NCI-H187 (cell line): ENCODE measurements at regions not wholly inside any gene's neighbourhood (a gene's known extent, or its start where the extent isn't known, plus 50 kb on each side); places are given as distances from the start of the nearest gene placed in this dataset.
"Not testable (repeated sequence)": the region's sequence is repeated elsewhere in the genome, so short reads cannot be mapped to it uniquely, and the experiment has no call there.

Experiments
- DNase-seq, 2 experiments: peaks; one replicate each; lab custom pipeline; 2025; lab: John Stamatoyannopoulos, UW

DNA sequence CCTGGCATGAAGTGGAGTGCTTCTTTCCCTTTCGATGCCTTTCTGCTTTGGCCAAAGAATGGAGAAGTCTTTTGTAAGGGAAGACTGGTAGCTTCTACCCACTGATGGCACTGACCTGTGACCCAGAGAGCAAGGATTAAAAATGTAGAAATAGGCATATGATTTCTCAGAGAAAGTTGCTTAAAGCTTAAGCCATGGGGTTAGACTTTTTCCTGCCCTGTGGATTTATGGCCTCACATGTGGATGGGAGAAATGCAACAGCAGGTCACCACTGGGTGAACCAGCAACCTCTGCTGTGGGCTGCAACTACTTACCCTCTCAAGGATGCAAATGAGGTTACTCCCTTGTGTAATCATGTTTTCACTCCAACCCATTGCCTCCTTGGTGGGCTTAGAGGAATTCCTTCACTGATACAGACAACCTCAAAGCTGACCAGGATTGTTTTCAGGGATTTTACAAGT lies 86.7 kb upstream of the CDC42EP3 start:
- not testable (repeated sequence) for DNase-seq

DNA sequence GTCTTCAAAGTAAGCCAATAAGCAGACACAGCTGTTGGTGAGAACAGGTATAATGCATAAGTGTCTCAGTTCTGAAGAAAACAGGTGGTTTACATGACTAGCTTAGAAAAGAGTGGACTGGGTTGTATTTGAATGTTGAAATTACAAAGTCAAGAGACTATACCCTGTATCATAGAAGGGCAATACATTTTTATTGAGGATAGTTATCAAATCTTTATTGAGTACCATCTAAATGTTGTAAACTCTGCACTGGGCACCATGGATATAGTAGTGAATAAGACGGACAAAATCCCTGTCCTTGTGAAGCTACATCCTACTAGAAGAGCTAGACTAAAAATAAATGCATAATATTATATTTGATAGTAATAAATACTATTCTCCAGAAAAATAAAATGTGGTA lies 88.5 kb upstream of the CDC42EP3 start:
- not testable (repeated sequence) for DNase-seq

DNA sequence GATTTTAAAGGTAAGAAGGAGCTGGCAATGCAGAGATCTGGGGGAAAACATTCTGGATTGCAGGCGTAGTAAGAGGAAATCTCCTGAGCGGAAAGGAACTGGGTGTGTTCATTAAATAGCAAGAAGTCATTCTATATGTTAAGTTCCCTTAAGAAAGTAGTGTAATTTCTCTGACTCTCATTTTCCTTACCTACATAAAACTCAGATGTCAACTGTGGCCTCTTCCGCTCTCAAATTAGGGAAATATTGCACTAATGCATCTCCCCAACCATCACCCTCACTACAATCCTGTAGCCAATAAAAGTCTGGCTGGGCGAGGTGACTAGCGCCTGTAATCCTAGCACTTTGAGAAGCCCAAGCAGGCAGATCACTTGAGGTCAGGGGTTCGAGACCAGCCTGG lies 89.0 kb upstream of the CDC42EP3 start:
- DNase-seq, result no peak

DNA sequence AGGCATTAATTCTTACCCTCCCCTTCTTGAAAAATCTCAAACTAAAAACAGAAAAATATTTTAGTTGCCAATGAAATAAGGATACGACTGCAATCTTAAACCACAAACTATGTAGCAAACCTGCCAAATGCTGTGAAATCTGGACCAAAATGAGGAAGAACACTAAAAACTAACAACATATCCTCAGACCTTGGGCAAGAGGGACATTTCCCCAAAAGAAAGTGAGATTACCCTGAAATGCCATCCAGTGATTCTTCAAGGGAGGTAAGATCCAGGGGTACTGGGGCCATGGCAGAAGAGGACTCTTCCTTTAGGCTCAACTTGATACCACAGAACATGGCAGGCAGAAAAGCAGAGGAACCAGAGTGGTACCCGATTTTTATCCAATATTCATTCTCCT lies 90.8 kb upstream of the CDC42EP3 start:
- DNase-seq, result not testable (repeated sequence)

DNA sequence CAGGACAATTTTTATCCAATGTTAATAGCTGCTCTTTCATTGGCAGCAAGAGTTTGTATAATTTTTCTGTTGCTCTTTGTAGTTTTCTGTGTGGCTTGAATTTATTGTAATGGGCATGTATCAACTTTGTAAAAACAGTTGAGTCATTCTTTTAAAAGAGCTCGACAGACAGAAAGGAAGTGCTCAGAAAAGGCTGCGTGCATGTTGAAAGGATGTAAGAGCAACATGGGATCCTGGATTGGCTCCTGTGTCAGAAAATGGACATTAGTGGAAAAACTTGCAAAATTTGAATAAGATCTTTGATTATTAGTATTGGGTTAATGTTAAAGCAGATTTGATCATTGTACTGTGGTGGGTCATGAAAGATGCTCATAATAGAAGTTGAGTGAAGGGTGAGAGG lies 93.3 kb upstream of the CDC42EP3 start:
- DNase-seq, result no peak

DNA sequence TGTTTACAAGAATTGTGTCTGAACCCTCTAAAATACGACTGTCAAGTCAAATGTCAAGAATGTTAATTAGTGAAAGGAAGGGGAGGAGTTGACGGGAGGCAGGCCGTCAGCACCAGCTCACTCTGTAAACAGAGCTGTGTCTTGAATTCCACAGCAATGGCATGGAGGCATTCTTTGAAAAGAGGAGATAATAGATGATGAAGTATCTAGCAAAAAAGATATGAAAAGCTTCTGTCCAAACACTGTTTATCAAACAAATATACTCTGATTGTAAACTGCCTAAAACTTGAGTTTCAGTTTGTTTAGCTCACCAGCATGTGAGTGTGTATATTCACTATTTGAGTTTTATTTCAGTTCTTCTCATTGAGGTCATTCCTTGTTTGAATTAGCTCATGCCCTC lies 94.7 kb upstream of the CDC42EP3 start:
- DNase-seq, result no peak

DNA sequence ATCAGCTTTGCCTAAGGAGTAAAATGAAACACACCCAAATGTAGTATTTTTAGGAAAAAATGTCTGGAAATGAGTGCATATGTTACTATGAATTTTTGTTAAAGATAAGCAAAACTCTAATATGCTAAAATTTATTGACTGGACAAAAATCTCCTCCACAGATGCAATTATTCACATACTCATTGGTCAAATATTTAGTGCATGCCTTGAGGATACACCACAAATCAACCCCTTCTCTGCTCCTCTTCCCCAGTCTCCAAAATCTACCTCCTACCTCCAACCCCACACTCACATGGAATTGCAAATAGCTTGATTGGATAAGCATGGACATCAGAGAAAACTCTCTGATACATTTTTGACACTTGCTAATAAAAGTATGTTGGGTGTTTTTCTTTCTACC lies 95.6 kb upstream of the CDC42EP3 start:
- no peak for DNase-seq

DNA sequence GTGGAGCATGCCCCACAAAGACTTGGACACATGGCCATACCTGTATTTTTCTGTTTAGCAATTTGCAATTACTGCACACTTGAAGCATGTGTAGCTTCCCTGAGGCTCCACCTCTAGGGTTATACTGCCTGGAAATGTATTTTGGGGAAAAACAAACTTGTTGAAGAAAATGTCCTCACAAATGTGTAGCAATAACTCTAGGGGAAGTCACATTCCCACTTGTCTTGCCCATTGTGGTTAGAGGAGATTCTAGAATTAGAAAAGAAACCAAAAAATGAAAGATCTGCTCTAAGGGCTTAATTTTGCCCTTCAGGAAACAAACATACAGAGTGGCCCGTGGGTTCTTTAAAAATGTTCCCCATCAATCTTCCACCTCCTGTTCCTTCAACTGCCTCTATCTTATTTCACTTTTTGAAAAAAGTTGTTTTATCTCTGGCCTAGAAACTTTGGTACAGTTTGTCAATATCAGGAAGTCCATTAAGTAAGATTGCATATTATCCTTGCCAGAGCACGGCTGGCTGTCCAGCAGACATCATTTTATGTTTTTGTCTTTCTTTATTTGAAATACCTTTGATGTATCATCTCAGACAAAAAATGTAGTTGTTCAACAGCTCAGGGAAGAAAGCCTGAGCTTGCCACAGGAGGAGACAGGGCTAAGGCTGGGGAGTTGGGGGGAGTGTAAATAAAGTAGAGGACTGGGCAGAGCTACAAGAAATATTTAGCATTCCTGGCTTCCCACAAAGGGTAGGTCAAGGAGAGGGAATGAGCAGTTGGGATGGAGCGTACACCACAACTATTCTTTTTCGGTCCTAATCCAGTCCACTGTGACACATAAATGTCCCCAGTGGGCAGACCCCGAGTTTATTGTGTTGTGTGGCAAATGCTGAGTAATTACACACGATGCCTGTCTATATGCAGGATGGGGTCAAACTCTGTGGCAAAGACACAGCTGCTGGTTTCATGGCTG lies 96.8 kb upstream of the CDC42EP3 start:
- DNase-seq, result no peak

DNA sequence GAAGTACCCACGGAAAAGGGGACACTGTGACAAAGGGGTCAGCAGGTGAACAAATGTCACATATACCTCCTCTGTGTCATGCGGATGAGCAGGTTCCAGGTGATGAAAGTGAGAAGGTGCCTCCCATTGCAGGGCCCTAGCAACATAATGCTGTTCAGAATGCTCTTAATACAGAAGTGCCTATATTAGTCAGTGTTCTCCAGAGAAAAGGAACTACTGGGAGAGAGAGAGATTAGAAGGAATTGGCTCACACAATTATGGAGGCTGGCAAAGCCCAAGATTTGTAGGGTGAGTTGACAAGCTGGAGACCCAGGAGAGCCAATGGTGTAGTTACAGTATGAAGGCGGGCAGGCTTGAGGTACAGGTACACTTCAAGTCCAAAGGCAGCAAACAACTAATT lies 98.1 kb upstream of the CDC42EP3 start:
- no peak for DNase-seq

DNA sequence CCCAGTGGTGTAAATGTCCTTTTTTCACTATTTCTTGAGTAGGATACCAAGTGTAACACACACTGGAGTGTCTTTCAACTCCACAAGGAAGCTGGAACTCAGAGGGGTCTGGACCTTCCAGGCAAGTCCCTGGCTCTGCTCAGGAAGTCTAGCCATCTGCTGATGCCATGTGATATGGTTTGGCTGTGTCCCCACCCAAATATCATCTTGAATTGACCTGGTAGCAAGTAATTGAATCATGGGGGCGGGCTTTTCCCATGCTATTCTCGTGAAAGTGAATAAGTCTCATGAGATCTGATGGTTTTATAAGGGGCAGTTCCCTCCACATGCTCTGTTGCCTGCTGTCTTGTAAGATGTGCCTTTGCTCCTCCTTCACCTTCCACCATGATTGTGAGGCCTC lies 99.4 kb upstream of the CDC42EP3 start:
- no peak for DNase-seq

DNA sequence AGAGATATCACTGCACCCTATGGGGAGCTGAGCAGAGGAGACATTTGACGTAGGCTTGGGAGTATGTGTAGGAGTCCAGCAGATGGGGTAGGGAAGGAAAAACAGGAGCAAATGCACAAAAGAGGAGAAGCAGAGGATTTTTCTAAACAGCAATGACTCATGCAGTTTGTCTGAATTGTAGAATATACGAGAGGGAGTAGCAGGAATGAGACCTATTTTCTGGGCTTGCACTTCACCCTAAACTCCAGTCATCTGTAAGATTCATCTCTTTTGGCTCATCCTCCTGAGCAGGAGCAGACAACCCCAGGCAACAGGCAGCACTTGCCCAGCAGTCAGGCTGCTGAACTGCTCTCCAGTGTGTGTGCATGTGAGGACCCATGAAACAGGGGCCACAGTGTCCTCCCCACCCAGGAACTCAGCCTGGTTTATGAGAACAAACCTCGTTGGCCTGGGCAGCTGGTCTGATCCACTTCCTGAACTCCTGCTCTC lies 100.2 kb upstream of the CDC42EP3 start:
- no peak for DNase-seq

DNA sequence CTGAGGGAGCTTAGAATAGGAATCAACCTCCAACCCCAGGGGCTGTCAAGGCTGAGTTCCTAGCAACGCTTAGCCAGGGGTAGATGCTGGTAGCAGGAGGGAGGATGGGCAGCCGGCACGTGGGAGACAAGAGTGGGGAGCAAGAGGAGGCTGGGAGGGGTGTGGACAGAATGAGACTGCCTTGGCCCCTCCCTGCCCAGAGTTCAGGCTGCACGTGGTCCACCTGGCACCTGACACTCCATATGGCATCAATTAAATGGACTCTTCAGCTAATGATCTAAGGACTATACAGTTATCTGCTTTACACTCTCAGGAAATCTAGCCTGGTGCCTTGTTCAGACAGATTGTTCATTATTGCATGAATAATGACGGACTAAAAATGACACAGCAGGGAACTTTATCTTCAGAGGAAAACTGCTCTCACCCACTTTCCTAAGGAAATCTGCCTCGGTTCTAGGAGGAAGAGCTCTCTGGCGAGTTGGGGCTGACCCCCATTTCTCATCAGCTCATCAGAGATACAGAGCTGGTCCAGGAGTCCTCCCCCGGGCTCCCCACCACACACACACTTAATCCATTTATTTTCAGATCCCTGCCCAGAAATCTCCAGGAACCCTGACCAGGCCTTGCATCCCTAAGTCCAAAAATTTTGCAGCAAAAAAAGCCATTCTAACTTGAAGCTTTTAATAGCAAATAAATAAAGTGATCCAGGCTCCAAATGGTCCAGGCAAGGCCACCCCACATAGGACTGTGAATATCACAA lies 102.1 kb upstream of the CDC42EP3 start:
- no peak for DNase-seq

DNA sequence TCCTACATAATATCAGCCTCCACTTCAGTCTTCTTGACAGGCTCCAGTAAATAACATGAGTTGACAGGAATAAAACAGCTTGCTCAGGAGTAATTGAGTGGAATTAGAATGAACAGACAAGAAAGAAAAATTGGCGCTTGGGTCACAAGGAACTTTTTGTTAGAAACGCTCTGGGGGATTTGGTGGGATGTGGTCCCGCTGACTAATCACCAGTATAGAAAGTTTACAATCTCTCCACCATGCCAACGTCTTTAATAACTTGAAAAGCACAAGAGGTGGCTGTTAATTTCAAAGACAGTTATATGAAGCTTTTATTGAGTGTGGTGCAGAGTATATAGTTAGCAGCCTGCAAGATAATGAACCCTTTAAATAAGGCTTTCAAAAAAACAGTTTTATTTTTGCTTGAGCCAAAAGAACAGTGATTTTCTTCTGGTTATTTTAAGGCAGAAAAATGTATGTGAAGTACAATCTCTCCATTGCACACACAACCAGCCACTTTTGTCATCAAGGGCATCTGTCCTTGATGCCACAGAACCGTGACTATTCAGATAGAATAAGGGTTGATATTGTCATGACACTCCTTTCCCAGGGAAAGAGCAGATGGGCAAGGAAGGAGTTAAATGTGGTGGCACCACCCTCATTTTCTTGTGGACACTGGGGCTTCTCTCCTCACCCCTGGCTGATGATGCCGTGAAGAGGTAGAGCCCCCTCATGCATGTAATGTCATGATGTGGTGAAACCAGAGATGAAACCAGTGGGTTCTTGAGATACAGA lies 102.9 kb upstream of the CDC42EP3 start:
- not testable (repeated sequence) for DNase-seq

DNA sequence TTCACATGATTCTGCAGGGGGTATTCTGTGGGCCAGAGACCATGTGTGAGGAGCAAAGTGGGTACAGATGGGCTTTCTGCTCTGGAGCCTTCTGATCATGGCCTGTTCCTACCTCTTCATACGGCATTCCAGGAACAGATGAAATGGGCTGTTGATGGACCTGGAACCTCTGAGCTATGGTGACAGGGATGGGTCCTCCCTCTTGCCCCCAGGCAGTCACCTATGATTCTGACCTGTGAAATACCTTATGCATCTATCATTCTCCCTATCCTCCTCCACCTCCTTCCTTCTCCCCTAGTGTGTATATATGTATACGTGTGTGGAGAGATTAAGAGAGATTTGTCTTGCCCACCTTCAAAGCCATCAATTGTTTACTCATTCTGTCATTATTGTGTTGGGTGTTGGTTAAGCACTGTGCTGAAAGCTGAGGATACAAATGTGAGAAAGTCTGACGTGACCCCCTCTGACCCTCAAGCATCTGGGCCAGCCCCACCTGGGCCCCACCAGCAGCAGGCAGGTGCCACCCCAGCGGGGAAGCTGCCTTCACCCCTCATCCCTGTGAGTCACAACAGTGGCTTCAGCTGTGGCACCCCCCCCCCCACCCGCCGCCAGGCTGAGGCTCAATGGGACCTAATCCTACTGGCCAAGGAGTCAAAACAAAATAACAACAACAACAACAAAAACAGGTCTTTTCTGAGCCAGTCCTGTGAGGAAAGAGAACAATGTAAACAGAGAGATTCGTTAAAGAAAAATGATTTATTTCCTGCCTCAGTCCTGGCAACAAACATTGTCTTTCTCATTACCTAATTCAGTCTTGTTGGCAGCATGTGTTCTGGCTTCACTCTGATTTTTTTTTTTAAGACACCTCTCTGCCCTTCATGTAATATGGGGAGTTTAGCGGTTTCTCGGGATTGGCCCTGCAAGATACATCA lies 103.8 kb upstream of the CDC42EP3 start:
- no peak for DNase-seq

DNA sequence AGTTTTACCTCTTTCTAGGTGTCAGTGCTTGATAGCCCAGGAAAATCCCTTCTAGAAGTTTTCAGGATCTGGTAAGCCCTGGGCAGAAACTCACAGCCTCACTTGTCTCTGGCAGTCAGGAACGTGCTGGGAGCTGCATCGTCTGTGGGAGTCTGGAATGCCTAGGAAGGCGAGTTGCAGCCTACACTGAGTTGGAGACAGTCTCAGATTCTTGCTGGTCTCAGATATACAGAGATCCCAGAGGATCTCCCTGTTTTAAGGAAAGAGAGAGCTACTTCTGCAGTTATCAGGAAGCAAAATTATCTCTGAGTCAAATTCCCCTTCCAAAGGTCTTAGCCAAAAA lies 104.4 kb upstream of the CDC42EP3 start:
- DNase-seq, result no peak

DNA sequence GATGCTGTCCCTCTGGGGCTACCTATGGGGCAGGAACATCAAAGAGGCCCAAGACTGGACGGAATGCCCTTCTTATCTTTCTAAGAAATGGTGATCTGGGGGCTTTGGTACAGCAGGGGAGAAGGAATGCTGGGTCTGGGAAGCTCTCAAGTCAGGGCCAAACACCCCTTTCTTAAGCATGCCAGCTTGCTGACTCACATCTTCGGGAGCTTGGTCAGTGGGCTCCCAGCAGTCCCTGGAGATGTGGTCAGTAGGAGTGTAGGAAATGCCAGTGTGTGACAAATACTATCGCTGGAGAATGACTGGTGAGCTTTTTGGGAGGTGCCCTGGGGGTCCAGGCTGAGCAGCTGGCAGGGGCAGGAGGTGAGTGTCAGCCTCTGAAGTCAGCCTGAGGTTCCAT lies 105.0 kb upstream of the CDC42EP3 start:
- no peak for DNase-seq

DNA sequence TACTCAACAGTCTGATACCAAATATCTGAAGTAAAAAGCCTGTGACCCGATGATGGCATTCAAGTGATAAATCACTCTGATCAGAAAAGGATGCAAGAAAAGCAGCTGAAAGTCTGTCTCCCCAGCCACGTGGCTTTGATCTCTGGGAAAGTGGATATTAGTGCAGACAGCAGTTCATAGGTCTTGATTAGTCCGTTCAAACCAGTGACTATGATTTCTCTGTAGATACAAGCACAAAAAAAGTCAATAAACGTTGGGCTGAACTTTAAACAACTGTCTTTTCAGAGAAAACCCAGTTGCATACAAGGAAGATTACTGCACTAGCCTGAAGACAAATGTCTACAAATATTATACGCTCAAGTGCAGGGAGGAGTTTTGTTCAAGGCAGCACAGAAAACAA lies 107.7 kb upstream of the CDC42EP3 start:
- DNase-seq, result no peak

DNA sequence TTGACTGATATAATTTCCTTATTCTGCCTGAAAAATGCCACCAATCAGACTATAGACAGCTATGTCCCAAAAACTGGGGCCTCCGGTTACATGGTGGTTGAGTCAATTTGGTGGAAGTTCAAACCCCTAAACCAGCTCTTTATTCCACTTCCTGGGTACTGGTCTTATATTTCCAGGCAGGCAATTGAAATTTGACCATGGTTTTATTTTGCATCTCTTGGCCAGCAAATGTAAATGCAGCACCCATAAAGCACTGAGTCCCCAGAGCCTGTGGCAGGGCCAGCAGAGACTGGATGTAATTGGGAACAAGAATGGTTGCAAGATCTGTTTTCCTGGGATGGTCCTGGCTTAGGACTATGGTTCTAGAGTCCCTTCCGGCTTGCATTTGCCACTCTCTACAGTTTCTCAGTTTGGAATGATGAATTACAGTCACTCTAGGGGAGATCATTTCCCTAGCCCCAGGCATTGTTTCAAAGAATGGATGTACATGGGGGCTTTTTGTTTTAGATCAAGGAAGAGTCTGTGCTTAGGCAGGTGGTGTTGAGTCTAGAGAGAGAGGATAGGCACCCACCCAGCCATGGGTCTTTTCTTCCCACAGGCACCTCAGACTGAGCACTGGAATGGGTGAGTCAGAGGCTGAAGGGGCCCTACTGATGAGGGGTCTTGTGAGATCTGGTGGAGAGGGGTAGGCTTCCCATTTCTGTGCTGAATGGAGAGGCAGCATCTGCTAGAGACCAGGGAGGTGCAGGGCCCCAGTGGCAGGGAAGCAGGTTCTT lies 108.4 kb upstream of the CDC42EP3 start:
- DNase-seq, result no peak

DNA sequence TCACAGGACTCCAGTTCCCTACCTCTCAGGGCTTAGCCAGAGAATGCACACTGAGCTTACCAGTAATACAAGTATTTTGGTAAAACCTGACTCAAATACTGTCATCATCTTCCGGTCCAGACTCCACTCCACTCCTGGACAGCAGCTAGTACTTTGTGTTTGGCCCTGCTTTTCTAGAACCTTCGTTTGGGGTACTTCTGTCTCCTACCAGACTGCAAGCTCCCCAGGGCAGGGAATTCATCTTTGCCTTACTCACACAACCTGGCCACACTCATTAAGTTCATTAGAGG lies 108.9 kb upstream of the CDC42EP3 start:
- no peak for DNase-seq

DNA sequence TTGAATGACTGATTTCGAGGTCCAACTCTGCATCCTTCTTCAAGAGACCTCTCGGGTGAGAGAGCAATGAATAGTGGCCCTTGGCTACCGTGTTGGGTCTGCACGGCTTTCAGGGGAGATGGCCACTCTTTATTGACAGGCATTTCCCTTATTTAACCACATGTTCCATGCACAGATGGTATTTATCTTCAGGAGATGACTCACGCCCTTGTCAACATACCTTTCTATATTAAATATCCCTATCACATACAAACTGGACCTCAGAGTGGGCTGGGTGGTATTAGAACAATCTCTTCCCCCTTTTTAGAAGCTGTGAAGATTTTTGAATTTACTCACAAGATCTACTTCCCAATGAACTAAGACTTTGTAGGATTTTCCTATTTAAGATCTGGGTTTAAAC lies 109.6 kb upstream of the CDC42EP3 start:
- DNase-seq, result no peak
